GM23338 (cell line): ENCODE measurements at regions not wholly inside any gene's neighbourhood (a gene's known extent, or its start where the extent isn't known, plus 50 kb on each side); places are given as distances from the start of the nearest gene placed in this dataset.

ENCODE experiments used
- ATAC-seq: fragments of 200-7000 bp; cut with Tn5 transposase; 3 replicates; pipeline ENCODE4 v1.9.1; 2020
- DNase-seq: peaks from one replicate; pipeline ENCODE4 v3.0.0-alpha.2; 2015; ENCODE audit warnings: low spot score
- H2AFZ ChIP-seq: fragments of 200-600 bp; sonication (generic); 2 replicates; pipeline ENCODE4 v1.8.0; 2016; ENCODE audit warnings: antibody characterized with exemption, mild to moderate bottlenecking, moderate library complexity
- H3F3A ChIP-seq: fragments of 200-600 bp; sonication (generic); replicated peaks from 2 replicates; pipeline ENCODE4 v1.8.0; 2017; ENCODE audit warnings: antibody characterized with exemption, mixed run types, low read depth
- H3K27ac ChIP-seq: fragments of 200-600 bp; sonication (generic); 2 replicates; pipeline ENCODE4 v1.6.1; 2016; ENCODE audit warnings: low read depth
- H3K27me3 ChIP-seq: fragments of 200-600 bp; sonication (generic); 2 replicates; pipeline ENCODE4 v1.8.0; 2016; ENCODE audit warnings: mild to moderate bottlenecking, mixed run types, moderate library complexity; ENCODE audit not compliant: insufficient read depth
- H3K36me3 ChIP-seq: fragments of 200-600 bp; sonication (generic); 2 replicates; pipeline ENCODE4 v1.8.0; 2016; ENCODE audit warnings: mild to moderate bottlenecking; ENCODE audit not compliant: insufficient read depth
- H3K4me1 ChIP-seq: fragments of 200-600 bp; sonication (generic); 2 replicates; pipeline ENCODE4 v1.8.0; 2016; ENCODE audit warnings: mild to moderate bottlenecking, moderate library complexity; ENCODE audit not compliant: insufficient read depth
- H3K4me2 ChIP-seq: fragments of 200-600 bp; sonication (generic); 2 replicates; pipeline ENCODE4 v1.7.1; 2017; ENCODE audit warnings: mixed run types
- H3K4me3 ChIP-seq: fragments of 200-600 bp; sonication (generic); 2 replicates; pipeline ENCODE4 v1.6.1; 2016; ENCODE audit warnings: mixed run types
- H3K79me2 ChIP-seq: fragments of 200-600 bp; sonication (generic); replicated peaks from 2 replicates; pipeline ENCODE4 v1.8.0; 2017; ENCODE audit warnings: mild to moderate bottlenecking; ENCODE audit not compliant: insufficient read depth
- H3K9me2 ChIP-seq: fragments of 200-600 bp; sonication (generic); 2 replicates; pipeline ENCODE4 v1.8.0; 2017; ENCODE audit not compliant: insufficient read depth
- H4K20me1 ChIP-seq: fragments of 200-600 bp; sonication (generic); replicated peaks from 2 replicates; pipeline ENCODE4 v1.8.0; 2017; ENCODE audit warnings: mild to moderate bottlenecking; ENCODE audit not compliant: insufficient read depth
- H3K27ac Mint-ChIP-seq: 2 replicates; pipeline ENCODE4 v1.8.0; 2020; ENCODE audit warnings: inconsistent platforms, mild to moderate bottlenecking, moderate library complexity, mixed read lengths
- H3K27me3 Mint-ChIP-seq: 3 replicates; pipeline ENCODE4 v1.8.0; 2022; ENCODE audit warnings: low read depth, mild to moderate bottlenecking, moderate library complexity, mixed read lengths, inconsistent platforms; ENCODE audit not compliant: insufficient read depth, poor library complexity
- H3K36me3 Mint-ChIP-seq: 3 replicates; pipeline ENCODE4 v1.8.0; 2021; ENCODE audit warnings: low read depth, mild to moderate bottlenecking, inconsistent platforms, moderate library complexity, mixed read lengths
- H3K4me1 Mint-ChIP-seq: 3 replicates; pipeline ENCODE4 v1.8.0; 2020; ENCODE audit warnings: mild to moderate bottlenecking, inconsistent platforms, mixed read lengths
- H3K4me3 Mint-ChIP-seq: 3 replicates; pipeline ENCODE4 v1.8.0; 2021; ENCODE audit warnings: moderate library complexity, mild to moderate bottlenecking, inconsistent platforms, mixed read lengths
- H3K9me3 Mint-ChIP-seq: 3 replicates; pipeline ENCODE4 v1.8.0; 2020; ENCODE audit warnings: moderate library complexity, mild to moderate bottlenecking, inconsistent platforms, mixed read lengths
- CREB1 ChIP-seq: fragments of 250-450 bp; sonication (Bioruptor Pico); IDR thresholded peaks from 2 replicates; pipeline ENCODE4 v1.5.0; 2020; ENCODE audit warnings: low read depth, mild to moderate bottlenecking, moderate library complexity
- CTCF ChIP-seq, 2 experiments: fragments of 200-600 bp in 1 of 2; sonication (generic) in 1 of 2; conservative IDR thresholded peaks; 2 replicates each; pipeline versions ENCODE4 v1.5.1 to v1.6.1; 2016 to 2017; ENCODE audit warnings: antibody characterized with exemption in 2 of 2, low read depth in 2 of 2, mild to moderate bottlenecking in 2 of 2, moderate library complexity in 1 of 2
- ETS1 ChIP-seq: IDR thresholded peaks from 2 replicates; pipeline ENCODE4 v1.6.1; 2016; ENCODE audit warnings: antibody characterized with exemption
- EZH2 ChIP-seq: fragments of 200-600 bp; sonication (generic); IDR thresholded peaks from one replicate; pipeline ENCODE4 v1.8.0; 2017; ENCODE audit warnings: antibody characterized with exemption, mild to moderate bottlenecking, low read depth; ENCODE audit not compliant: unreplicated experiment
- NANOG ChIP-seq: IDR thresholded peaks from 2 replicates; pipeline ENCODE4 v1.6.1; 2016; ENCODE audit warnings: antibody characterized with exemption, borderline replicate concordance
- POLR2AphosphoS5 ChIP-seq: IDR thresholded peaks from 2 replicates; pipeline ENCODE4 v1.6.1; 2016; ENCODE audit warnings: antibody characterized with exemption, low read depth
- REST ChIP-seq: IDR thresholded peaks from one replicate; pipeline ENCODE4 v1.6.1; 2018; ENCODE audit warnings: antibody characterized with exemption; ENCODE audit not compliant: unreplicated experiment
- STAT1 ChIP-seq: IDR thresholded peaks from one replicate; pipeline ENCODE4 v1.6.1; 2016; ENCODE audit warnings: antibody characterized with exemption; ENCODE audit not compliant: unreplicated experiment

- TF ChIP-seq CTCF (conservative IDR thresholded peaks at IDR 0.05; ENCODE audit: low read depth in 2 of 2) (no peak), ETS1 (no peak), POLR2AphosphoS5 (no peak), REST (no peak)
Measured at GRCh38 chr2:198595721-198596120, 791.3 kb downstream of the PLCL1 start (continued).

- no peaks in the 10 kb centered on the region for H3K36me3 ChIP-seq
- no peak overlapping the region for H3K4me3 Mint-ChIP-seq
- no peaks in the 10 kb centered on the region for H3K79me2 ChIP-seq
- no peaks in the 10 kb centered on the region for H3K27me3 Mint-ChIP-seq
- H2AFZ ChIP-seq, result no peak overlapping the region
- no peaks in the 10 kb centered on the region for H3K27me3 ChIP-seq
- no peaks in the 10 kb centered on the region for H3K9me2 ChIP-seq
- no peak overlapping the region for H3K4me3 ChIP-seq
- H3K36me3 Mint-ChIP-seq, result no peaks in the 10 kb centered on the region
- H3F3A ChIP-seq, result no peaks in the 10 kb centered on the region
- H3K27ac Mint-ChIP-seq, result no peak overlapping the region
- H3K4me1 Mint-ChIP-seq, result peaks cover 2% of the 10 kb centered on the region; the same call in 1 of the 3 replicates
- DNase-seq, result no peak
- no peaks in the 10 kb centered on the region for H3K9me3 Mint-ChIP-seq
- no peak overlapping the region for H3K4me2 ChIP-seq
- H4K20me1 ChIP-seq, result no peaks in the 10 kb centered on the region
- ATAC-seq, result no peak
- 0 out of 2 replicates have a peak, but pooled peaks cover 5% of the 10 kb centered on the region for H3K4me1 ChIP-seq
- no peak overlapping the region for H3K27ac ChIP-seq
- TF ChIP-seq STAT1 (no peak), EZH2 (no peak), CREB1 (CRISPR knock-in tag) (no peak), CTCF (conservative IDR thresholded peaks at IDR 0.05; ENCODE audit: low read depth in 2 of 2) (no peak), NANOG (no peak), ETS1 (no peak), POLR2AphosphoS5 (no peak)
Measured at GRCh38 chr2:198591586-198591985, 787.2 kb downstream of the PLCL1 start.
